NCI-H748 (cell line): ENCODE measurements at regions not wholly inside any gene's neighbourhood (a gene's known extent, or its start where the extent isn't known, plus 50 kb on each side); places are given as distances from the start of the nearest gene placed in this dataset.
"Not testable (repeated sequence)": the region's sequence is repeated elsewhere in the genome, so short reads cannot be mapped to it uniquely, and the experiment has no call there.

Experiments used
- DNase-seq: peaks from one replicate; lab custom pipeline; 2025; ENCODE audit not compliant: unreplicated experiment; lab: John Stamatoyannopoulos, UW

DNA sequence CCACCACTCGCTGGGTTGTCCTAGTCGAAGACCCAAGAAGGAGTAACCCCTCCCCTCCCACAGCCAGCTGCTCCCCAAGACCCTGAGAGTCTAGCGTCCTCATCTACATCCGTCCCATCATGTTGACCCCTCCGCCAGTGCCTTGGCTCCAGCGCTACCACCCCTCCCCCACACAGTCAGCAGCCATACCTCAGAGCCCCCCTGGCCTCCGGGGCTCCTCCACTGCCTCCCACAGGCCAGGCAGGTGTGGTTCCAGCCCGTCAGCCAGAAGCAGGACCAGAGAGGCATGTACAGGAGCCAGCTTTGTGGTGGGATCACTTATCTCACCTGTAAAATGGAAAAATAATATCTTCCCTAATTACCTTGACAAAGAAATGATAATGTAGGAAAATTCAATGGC is 51.5 kb upstream of the PHF21B start:
- no peak for DNase-seq

DNA sequence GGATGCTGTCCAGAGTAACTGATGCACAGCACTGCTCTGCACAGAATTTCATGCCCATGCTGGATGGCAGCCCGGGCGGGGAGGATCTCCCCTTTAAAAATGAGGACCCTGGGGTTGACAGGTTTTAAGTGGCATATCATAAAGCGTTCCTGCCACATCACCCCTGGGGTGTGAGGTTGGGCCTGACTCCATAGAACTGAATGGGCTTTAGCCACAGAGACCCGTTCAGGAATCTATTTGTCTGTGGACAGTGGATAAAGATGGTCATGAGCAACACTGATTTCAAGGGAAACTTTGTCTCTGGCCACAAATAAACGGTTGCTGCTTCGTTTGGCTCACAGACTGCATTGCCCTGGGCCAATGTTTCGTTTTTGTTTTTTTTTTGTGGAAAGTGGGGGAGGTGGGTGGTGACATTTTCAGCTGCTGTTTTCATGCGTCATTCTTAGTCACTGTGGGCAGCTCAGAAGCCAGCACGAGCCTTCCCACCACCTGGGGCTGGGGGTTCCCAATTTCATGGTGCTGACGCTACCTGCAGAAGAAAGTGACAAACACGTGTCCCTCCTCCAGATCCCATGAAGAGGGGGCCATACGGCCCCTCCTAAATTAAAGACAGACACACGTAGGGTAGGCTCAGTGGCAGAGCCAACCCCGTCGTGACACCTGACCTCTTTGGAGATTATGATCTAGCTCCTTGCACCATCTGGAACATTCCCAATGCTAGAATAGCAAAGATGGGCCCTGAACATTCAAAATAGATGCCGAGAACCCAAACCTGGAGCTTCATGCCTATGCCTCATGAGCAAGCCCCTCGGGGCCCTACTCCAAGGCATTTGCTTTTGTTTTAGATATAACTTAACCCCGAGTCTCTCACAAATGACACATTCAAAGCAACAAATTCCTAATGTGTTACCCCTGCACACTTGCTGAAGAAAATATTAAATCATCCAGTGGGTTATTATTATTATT is 54.8 kb upstream of the PHF21B start:
- no peak for DNase-seq

DNA sequence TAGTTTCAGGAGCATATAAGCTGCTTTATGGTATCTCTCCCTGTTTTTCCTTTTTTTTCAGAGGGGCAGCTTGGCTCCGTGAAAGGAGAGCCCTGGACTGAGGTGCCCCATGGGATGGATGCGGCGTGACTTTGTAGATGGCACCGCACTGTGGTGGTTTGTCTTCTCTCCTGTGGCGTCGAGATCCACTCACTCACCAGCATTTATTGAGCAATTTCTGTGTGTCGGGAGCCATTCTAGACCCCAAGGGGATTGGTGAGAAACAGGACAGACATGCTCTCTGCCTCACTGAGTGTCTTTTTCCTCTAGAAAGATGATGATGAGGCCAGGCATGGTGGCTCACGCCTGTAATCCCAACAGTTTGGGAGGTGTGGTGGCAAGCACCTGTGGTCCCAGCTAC is 55.9 kb upstream of the PHF21B start:
- DNase-seq, result no peak

DNA sequence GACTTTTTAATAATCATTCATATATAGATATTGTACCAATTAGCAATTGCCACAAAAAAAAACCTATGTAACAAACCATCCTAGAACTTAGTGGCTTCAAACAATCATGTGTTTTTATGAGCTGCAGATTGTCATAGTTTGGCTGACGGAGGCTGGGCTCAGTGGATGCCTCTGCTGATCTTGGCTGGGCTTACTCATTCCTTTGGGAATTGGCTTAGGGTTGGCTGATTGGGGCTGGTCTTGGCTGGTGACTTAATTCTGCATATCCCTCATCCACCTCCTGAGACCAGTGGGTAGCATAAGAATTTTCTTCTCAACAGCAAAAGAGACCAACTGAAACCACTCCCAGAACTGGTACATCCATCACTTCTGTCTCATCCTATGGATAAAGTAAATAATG is 57.9 kb upstream of the PHF21B start:
- no peak for DNase-seq

DNA sequence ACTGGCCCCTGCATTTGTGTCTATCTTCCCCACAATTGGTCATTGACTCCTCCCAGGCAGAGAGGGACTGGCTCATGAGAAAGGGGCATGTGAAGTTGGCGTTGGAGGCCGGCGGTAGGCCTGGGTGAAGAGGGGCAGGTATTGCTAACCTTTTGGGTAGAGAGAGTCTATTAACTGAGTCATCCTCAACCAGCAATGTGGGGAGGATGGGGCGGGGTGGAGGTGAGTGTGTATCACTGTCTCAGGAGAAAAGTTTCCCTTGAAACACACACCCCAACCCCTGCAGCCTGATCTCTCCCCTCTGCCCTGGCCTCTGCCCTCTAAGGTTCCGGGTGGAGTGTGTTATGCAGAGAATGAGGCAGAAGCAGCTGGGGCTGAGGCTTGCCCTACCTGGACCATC is 60.1 kb upstream of the PHF21B start:
- DNase-seq, result no peak

DNA sequence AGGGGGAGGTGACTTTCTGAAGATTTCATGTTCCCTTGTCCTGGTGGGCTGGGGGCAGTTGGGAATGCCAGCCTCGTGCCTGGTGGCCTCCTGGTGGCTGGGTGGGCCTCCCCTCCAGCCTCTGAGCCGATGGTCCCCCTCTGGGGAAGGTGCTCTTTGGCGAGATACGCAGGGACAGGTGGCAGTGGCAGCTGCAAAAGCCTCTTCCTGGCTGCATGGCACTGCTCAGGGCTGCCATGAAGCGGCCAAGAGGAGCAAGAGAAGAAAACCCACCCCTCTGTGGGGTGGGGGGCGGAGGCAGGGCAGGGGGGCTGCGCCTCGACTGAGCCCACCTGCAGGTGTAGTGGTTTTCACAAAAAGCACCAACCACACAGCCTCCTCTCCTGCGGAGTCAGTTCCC is 61.8 kb upstream of the PHF21B start:
- DNase-seq, result no peak

DNA sequence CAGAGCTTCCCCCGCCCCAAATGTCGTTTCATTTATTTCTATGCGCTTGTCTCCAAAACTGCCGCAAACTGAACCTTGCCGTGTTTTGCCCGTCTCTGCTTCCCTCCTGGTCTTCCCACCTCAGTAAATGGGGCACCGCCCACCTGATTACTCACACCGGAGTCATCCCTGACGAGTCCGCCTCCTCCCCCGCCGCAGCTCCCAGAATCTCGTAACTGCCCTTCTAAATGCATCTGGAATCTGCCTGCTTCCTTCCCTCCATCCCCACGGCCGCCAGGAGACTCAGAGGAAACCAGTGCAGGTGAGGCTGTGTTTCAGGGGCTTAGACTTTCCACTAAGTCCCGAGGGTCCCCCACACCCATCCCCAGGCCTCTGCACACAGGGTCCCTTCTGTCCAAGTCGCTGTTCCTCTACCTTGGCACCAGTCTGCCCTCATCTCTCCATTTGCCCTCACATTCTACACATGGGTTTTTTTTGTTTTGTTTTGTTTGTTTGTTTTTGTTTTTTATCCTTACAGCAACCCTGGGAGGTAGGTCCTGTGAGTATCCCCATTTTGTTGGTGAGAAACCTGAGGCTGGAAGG is 62.6 kb upstream of the PHF21B start:
- peak; percentile 7 for DNase-seq

DNA sequence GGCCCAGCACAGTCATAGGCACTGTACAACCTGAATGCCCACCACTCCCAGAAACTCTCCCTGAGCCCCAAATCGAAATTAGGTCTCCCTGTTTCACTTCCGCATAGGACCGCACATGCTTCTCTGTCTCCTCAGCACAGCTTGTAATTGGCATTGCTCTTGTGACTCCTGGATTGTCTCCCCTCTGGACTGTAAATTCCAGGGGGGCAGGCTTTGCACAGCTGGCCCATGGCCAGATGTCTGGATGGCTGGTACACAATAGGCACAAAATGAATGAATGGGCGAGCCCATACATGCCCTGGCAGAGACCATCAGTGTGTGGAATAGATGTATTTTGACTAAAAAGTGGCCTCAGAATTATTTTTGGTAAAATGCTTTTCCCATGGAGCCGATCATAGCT is 63.3 kb upstream of the PHF21B start:
- DNase-seq, result peak; percentile 63

DNA sequence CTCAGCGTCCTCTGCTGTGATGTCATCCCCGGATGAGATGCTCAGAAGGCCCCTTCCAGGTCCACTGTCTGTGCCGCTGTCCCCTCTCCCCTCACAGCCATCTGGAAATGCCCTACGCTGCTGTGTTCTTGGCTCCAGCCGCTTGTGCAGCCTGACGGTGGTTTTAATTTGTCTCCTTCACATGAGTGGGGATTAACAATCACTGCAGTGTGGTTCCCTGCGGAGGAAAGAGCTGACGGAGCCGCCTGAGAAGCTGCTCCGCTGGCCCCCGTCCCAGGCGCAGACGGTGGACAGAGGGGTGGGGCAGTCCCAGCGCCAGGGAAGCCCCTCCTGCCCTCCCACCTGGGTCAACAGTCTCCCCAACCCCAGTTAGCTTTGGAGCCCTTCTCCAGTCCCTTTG is 67.5 kb upstream of the PHF21B start:
- no peak for DNase-seq

DNA sequence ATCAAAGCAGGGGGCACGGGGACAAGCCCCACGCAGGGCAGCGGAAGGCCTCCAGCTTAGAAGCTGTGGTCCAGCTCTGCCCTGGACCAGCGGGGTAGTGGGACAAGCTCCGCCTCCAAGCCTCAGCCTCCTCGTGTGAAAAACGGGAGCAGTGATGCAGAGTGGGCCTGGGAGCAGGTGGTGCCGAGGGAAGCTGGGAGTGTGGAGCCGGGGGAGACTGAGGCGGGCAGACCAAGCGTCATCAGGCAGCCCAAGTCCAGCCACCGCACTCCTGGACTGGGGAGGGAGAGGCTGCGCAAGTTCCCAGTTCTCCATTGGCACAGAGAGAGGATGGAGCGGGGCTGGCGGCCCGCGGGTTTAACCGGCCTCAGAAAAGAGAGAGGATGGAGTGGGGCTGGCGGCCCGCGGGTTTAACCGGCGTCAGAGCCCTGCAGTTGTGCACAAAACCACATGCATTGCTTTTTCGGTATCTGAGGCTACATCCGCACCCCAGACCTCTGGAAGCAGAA is 68.1 kb upstream of the PHF21B start:
- DNase-seq, result no peak

DNA sequence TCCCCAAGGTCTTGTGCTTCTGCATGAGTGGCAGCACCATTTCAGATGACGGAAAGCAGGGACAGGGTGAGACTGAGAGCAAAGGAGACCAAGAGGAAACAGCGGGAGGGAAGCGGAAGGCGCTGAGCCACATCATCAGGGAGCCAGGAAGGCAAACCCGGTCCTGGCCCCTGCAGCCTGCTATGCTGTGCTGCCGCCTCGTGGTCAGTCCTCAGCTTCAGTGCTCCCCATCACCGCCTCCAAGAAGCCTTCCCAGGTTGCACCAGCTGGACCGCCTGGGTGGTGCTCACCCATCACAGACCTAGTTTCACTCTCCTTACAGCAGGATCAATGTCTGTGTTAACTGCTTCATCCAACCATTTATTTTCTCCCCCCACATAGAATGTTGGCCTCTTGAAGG is 73.0 kb upstream of the PHF21B start:
- peak; percentile 27 for DNase-seq

DNA sequence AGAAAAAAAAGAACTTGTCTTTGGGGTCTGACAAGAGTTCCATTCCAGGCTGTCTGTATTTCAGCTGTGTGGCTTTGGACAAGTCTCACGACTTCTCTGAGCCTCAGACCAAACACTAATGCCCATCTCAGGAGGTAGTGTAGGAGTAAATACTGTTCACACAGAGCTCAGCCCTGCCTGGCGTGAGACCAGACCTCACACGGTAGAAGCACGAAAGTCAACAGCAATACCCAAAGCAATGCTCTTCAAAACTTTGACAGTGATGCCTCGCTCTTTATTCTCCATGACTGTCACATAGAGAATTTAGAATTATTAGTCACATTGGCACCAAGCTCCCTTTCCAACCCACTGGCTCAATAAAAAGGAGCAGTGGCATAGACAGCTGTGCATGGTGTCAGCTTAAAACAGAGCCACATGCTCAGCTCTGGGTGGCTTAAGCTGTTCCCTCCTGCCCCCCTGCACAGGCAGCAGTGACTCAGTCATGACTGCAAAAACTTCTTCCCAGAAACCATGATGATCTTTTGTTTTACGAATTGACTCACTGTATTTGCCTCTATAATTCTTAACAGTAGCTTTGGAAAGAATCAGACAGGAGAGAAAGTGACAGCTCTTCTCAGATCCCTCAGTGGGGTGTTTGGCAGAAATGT is 74.0 kb upstream of the PHF21B start:
- DNase-seq, result no peak

DNA sequence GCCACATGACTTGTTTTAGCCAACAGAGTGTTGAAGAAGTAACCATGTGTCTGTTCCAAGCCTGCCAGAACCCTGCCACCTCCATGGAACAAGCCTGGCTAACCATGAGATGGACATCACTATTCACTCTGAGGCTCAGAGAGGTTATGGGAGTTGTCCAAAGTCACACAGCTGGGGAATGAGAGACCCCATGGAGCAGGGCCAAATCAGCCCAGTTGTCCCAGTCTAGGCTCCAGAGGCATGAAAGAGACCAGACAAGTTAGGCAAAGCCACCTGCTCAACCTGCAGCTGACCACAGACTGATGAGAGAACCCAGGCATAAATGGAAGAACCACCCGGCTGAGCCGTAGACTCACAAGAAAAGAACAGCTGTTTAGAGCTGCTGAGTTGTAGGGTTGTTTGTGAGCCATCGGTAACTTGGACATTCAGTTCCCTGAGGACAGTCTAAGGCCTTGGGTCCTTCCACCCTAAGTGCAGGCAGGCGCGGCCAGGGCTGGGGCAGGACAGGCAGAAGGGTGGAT is 74.7 kb upstream of the PHF21B start:
- DNase-seq, result no peak

DNA sequence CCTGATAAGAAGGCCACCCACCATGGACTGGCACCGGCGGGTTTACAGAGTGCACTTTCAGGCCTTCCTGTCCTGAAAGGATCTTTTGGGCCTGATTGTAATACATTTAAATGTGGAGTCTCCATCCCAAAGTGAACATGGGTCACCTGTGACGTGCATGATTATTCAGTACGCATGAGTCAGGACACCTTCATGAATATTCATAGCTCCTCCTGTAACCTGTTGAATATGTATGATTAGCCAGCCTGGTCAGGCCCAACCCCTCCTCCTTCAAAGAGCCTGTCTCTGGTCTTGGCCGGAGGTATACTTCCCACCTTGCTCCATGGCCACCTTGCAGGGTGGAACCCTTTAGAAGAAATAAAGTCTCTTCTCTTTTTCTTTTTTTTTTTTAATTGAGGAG is 75.9 kb upstream of the NUP50 start:
- no peak for DNase-seq

DNA sequence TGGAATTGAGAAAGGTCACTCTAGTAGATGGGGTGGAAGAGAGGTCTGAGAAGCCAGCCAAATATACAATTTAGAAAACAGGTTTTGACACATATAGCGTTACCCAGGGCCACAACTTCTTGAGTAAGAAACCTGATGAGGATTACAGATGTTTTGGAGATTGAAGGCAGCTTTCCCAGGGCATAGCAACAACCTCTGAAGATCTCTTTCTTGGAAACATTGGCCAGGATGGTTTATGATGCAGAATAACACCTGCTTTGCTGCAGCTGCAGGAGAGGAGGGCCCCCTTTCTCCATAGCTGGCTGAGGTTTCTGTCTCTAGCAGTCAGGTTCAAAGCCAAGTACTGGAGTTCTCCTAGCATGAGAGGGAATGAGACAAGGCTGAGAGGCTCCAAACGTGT is 75.1 kb upstream of the NUP50 start:
- no peak for DNase-seq

DNA sequence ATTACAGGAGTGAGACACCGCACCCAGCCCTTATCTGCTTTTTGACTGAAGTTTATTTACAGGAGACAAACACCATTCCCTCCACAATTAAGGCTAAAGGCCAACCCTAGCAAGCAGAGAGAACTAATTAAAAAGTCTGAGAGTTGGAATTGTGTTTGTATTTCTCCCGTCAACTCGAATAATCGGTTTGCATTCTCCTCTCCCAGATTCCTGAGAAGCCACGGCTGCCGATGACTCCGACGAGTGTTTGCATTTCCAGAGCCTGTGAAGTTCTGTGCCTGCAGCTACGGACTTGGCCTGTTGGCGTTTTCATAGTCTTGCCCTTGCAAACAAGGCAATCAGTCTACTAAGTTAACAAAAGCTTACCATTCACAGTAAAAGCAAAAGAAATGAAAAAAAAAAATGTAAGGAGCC is 73.2 kb upstream of the NUP50 start:
- no peak for DNase-seq

DNA sequence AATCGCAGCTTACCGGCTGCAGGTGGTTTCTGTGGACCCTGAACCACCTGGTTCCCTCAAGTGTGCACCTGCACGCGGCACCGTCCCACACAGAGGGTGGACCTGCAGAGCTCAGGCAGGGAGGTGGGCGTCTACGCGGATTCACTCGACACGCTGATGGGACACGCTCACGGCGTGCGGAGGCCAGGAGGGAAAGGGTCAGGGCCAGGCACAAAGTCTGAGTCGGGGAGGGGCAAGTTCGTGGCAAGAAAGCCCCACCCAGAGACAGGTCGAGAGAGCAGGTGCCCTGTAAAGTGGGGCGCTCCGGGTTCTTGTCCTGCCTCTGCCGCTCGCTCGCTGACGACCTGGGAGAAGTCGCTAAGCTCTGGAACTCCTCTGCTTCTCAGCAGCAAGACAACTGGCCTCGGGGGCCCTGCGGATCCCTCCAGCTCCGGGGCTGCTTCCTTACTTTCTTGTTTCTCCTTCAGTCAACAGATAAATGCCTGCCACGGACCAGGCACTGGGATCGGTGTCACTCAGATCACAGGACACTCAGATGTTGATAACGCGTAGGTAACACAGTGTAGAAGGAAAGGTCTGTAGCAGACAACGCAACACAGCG is 72.4 kb upstream of the NUP50 start:
- peak; percentile 19 for DNase-seq

DNA sequence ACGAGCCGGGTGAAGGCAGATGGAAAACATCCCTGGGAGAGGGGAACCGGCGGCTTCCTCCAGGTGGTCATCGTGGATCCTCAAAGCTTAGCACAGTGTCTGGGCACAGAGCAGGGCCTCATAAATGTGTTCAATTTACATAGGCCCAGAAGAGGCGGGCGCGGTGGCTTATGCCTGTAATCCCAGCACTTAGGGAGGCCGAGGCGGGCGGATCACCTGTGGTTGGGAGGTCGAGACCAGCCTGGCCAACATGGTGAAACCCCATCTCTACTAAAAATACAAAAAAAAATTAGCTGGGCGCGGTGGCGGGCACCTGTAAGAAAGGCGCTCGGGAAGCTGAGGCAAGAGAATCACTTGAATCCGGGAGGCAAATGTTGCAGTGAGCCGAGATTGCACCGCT is 71.8 kb upstream of the NUP50 start:
- DNase-seq, result not testable (repeated sequence)

DNA sequence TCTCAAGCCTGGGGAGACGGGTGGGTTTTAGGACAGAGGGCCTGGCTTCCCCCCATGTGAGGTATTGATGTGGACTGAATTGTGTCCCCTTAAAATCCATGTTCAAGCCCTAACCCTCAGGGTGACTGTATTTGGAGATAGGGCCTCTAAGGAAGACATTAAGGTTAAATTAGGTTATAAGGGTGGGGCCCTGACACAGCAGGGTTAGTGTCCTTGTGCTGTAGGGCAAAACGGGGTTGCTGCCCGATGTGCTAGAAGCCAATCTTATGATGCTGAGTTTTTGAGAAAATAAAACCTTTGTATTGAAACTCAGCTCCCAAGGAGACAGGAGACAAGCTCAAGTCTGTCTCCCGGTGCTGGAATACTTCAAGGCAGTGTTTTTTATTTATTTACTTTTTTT is 71.1 kb upstream of the NUP50 start:
- no peak for DNase-seq

DNA sequence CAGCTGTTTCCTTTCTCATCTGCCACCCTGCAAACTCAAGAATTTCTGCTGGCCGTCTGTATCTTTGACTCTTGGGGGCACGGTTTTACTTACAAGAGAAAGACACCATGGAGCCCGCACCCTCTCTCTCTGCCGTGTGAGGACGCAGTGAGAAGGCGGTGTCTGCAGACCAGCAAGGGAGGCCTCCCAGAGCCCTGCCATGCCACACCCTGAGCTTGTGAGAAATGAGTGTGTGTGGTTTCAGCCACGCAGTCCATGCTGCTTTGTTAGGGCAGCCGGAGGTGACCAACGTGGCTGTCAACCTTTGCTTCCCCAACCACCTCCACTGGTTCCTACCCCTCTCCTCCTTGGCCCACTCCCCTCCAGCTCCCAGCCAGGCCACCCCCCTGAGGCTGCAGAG is 70.1 kb upstream of the NUP50 start:
- no peak for DNase-seq

DNA sequence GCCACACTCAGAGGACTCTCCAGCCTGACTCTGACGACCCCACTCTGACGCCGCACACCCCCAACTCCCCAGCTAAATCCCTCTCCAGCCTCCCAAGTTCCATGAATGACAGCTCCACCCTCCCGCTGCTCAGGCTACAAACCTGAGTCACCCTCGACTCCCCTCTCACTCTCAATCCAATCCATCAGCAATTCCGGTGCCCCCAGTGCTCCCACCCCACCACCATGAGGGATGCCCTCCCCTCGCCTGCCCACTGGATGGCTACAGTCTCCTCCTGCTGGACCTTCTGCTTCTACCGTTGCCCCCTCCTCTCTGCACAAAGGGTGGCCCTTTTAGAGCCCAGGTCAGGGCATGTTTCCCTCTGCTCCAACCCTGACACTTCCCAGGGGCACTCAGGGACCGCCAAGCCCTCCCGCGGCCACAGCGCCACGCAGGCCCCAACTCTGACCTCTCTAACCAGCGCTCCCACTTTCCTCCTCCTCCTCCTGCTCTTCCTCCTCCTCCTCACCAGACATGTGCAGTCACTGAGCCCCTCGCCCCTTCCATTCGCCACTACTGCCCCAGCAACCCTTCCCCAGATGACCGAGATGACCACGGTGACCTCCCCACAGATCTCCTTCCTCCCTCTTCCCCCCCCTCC is 69.5 kb upstream of the NUP50 start:
- no peak for DNase-seq
